ENCODE measurements at regions not wholly inside any gene's neighbourhood (a gene's known extent, or its start where the extent isn't known, plus 50 kb on each side); places are given as distances from the start of the nearest gene placed in this dataset.
"Not testable (repeated sequence)": the region's sequence is repeated elsewhere in the genome, so short reads cannot be mapped to it uniquely, and the experiment has no call there.

GRCh38 chr16:80259290-80259805 lies 281.4 kb upstream of the DYNLRB2 start:
- DNase-seq (ENCODE audit: low read depth in 2 of 2) = peak in 1 of 2 donors; percentile 11

- no peak for DNase-seq (ENCODE audit: low read depth in 2 of 2)
These were observed 282.4 kb upstream of the DYNLRB2 start for GRCh38 chr16:80258407-80258806.

- DNase-seq (ENCODE audit: low read depth in 2 of 2) = no peak
These were observed 285.8 kb upstream of the DYNLRB2 start for GRCh38 chr16:80254970-80255369.

- no peak for DNase-seq (ENCODE audit: low read depth in 2 of 2)
These were observed 287.1 kb upstream of the DYNLRB2 start for GRCh38 chr16:80253741-80254140.

GRCh38 chr16:80250381-80250780 lies 290.4 kb upstream of the DYNLRB2 start:
- no peak for DNase-seq (ENCODE audit: low read depth in 2 of 2)

- DNase-seq (ENCODE audit: low read depth in 2 of 2) = not testable (repeated sequence)
These were observed 297.5 kb upstream of the DYNLRB2 start for GRCh38 chr16:80243303-80243702.

- not testable (repeated sequence) for DNase-seq (ENCODE audit: low read depth in 2 of 2)
These were observed 298.5 kb upstream of the DYNLRB2 start for GRCh38 chr16:80242279-80242678.

GRCh38 chr16:80233097-80233835 lies 307.5 kb upstream of the DYNLRB2 start:
- no peak for DNase-seq (ENCODE audit: low read depth in 2 of 2)

- DNase-seq (ENCODE audit: low read depth in 2 of 2) = peak in 1 of 2 donors; percentile 8
These were observed 308.9 kb upstream of the DYNLRB2 start for GRCh38 chr16:80231888-80232287.

- DNase-seq (ENCODE audit: low read depth in 2 of 2) = no peak
These were observed 309.7 kb upstream of the DYNLRB2 start for GRCh38 chr16:80231121-80231520.

GRCh38 chr16:80230328-80231120 lies 310.3 kb upstream of the DYNLRB2 start:
- DNase-seq (ENCODE audit: low read depth in 2 of 2) = no peak

- no peak for DNase-seq (ENCODE audit: low read depth in 2 of 2)
These were observed 314.3 kb upstream of the DYNLRB2 start for GRCh38 chr16:80226499-80226898.

GRCh38 chr16:80210787-80211186 lies 330.0 kb upstream of the DYNLRB2 start:
- DNase-seq (ENCODE audit: low read depth in 2 of 2) = no peak

GRCh38 chr16:80208743-80209142 lies 332.1 kb upstream of the DYNLRB2 start:
- no peak for DNase-seq (ENCODE audit: low read depth in 2 of 2)

- no peak for DNase-seq (ENCODE audit: low read depth in 2 of 2)
These were observed 332.8 kb upstream of the DYNLRB2 start for GRCh38 chr16:80208015-80208414.

- DNase-seq (ENCODE audit: low read depth in 2 of 2) = no peak
These were observed 337.0 kb upstream of the DYNLRB2 start for GRCh38 chr16:80203821-80204220.

- DNase-seq (ENCODE audit: low read depth in 2 of 2) = no peak
These were observed 337.9 kb upstream of the DYNLRB2 start for GRCh38 chr16:80202831-80203413.

GRCh38 chr16:80200079-80200478 lies 340.7 kb upstream of the DYNLRB2 start:
- no peak for DNase-seq (ENCODE audit: low read depth in 2 of 2)

GRCh38 chr16:80199614-80200013 lies 341.2 kb upstream of the DYNLRB2 start:
- DNase-seq (ENCODE audit: low read depth in 2 of 2) = no peak

GRCh38 chr16:80198311-80199299 lies 342.2 kb upstream of the DYNLRB2 start:
- peak in 1 of 2 donors; percentile 60 for DNase-seq (ENCODE audit: low read depth in 2 of 2)

GRCh38 chr16:80197741-80198201 lies 343.0 kb upstream of the DYNLRB2 start:
- peak; percentile 86 to 93 for DNase-seq (ENCODE audit: low read depth in 2 of 2)

Data from dermis microvascular lymphatic vessel endothelial cell (primary cell).